ENCODE measurements at regions not wholly inside any gene's neighbourhood (a gene's known extent, or its start where the extent isn't known, plus 50 kb on each side); places are given as distances from the start of the nearest gene placed in this dataset.
"Not testable (repeated sequence)": the region's sequence is repeated elsewhere in the genome, so short reads cannot be mapped to it uniquely, and the experiment has no call there.

GRCh38 chr2:107132746-107133145 is 246.8 kb upstream of the ST6GAL2 start:
- H3K36me3 ChIP-seq: no peaks in the 10 kb centered on the region
- no peak overlapping the region for H3K27ac ChIP-seq
- intact Hi-C loops (cut with DNase I; ENCODE audit: low total_unique reads): loop anchor here (10.0 kb wide), 1 partner anchor 468 kb away; no protein-coding TSS in a partner anchor
- no peaks in the 10 kb centered on the region for H3K27me3 ChIP-seq
- no peak overlapping the region for H3K4me3 ChIP-seq
- DNase-seq (ENCODE audit: low spot score in 2 of 2): no peak
- no peaks in the 10 kb centered on the region for H3K9me3 ChIP-seq
- no peak for TF ChIP-seq POLR2AphosphoS5 (IDR thresholded peaks at IDR 0.05)
- TF ChIP-seq CTCF (IDR thresholded peaks at IDR 0.05): no peak
- TF ChIP-seq POLR2A (IDR thresholded peaks at IDR 0.05): no peak
- no peaks in the 10 kb centered on the region for H3K4me1 ChIP-seq

GRCh38 chr2:107133412-107133811 is 247.4 kb upstream of the ST6GAL2 start:
- Histone ChIP-seq H3K36me3 (no peaks in the 10 kb centered on the region), H3K4me1 (no peaks in the 10 kb centered on the region), H3K9me3 (no peaks in the 10 kb centered on the region), H3K27me3 (no peaks in the 10 kb centered on the region), H3K4me3 (no peak overlapping the region), H3K27ac (no peak overlapping the region)
- no peak for TF ChIP-seq POLR2AphosphoS5 (IDR thresholded peaks at IDR 0.05)
- no peak for TF ChIP-seq POLR2A (IDR thresholded peaks at IDR 0.05)
- no peak for TF ChIP-seq CTCF (IDR thresholded peaks at IDR 0.05)
- intact Hi-C loops (cut with DNase I; ENCODE audit: low total_unique reads): loop anchor here (10.0 kb wide), 1 partner anchor 469 kb away; no protein-coding TSS in a partner anchor
- no peak for DNase-seq (ENCODE audit: low spot score in 2 of 2)

- intact Hi-C loops (cut with DNase I; ENCODE audit: low total_unique reads): loop anchor here (10.0 kb wide), 1 partner anchor 472 kb away; no protein-coding TSS in a partner anchor
- H3K9me3 ChIP-seq: no peaks in the 10 kb centered on the region
- no peak for DNase-seq (ENCODE audit: low spot score in 2 of 2)
- no peak for TF ChIP-seq CTCF (IDR thresholded peaks at IDR 0.05)
- TF ChIP-seq POLR2A (IDR thresholded peaks at IDR 0.05): no peak
- no peak for TF ChIP-seq POLR2AphosphoS5 (IDR thresholded peaks at IDR 0.05)
- no peak overlapping the region for H3K27ac ChIP-seq
- H3K27me3 ChIP-seq: no peaks in the 10 kb centered on the region
- no peak overlapping the region for H3K4me3 ChIP-seq
- H3K36me3 ChIP-seq: no peaks in the 10 kb centered on the region
- H3K4me1 ChIP-seq: no peaks in the 10 kb centered on the region
These were observed 250.8 kb upstream of the ST6GAL2 start for GRCh38 chr2:107136733-107137132.

GRCh38 chr2:107137706-107138105 is 251.7 kb upstream of the ST6GAL2 start:
- H3K36me3 ChIP-seq: no peaks in the 10 kb centered on the region
- TF ChIP-seq CTCF (IDR thresholded peaks at IDR 0.05): no peak
- TF ChIP-seq POLR2AphosphoS5 (IDR thresholded peaks at IDR 0.05): no peak
- TF ChIP-seq POLR2A (IDR thresholded peaks at IDR 0.05): no peak
- no peaks in the 10 kb centered on the region for H3K9me3 ChIP-seq
- H3K27ac ChIP-seq: no peak overlapping the region
- no peak for DNase-seq (ENCODE audit: low spot score in 2 of 2)
- no peak overlapping the region for H3K4me3 ChIP-seq
- no peaks in the 10 kb centered on the region for H3K27me3 ChIP-seq
- intact Hi-C loops (cut with DNase I; ENCODE audit: low total_unique reads): loop anchor here (10.0 kb wide), 1 partner anchor 473 kb away; no protein-coding TSS in a partner anchor
- no peaks in the 10 kb centered on the region for H3K4me1 ChIP-seq

- H3K4me3 ChIP-seq: no peak overlapping the region
- no peaks in the 10 kb centered on the region for H3K27me3 ChIP-seq
- TF ChIP-seq POLR2A (IDR thresholded peaks at IDR 0.05): no peak
- TF ChIP-seq CTCF (IDR thresholded peaks at IDR 0.05): no peak
- TF ChIP-seq POLR2AphosphoS5 (IDR thresholded peaks at IDR 0.05): no peak
- H3K36me3 ChIP-seq: no peaks in the 10 kb centered on the region
- intact Hi-C loops (cut with DNase I; ENCODE audit: low total_unique reads): no loop called here
- peaks cover 0 to 12% of the 10 kb centered on the region in 2 donors for H3K9me3 ChIP-seq
- no peak for DNase-seq (ENCODE audit: low spot score in 2 of 2)
- no peak overlapping the region for H3K27ac ChIP-seq
- H3K4me1 ChIP-seq: no peaks in the 10 kb centered on the region
These were observed 260.2 kb upstream of the ST6GAL2 start for GRCh38 chr2:107146181-107146580.

GRCh38 chr2:107146645-107147044 is 260.7 kb upstream of the ST6GAL2 start:
- H3K9me3 ChIP-seq: peaks cover 0 to 12% of the 10 kb centered on the region in 2 donors
- H3K27ac ChIP-seq; H3K27me3 ChIP-seq; DNase-seq (ENCODE audit: low spot score in 2 of 2); intact Hi-C loops (cut with DNase I; ENCODE audit: low total_unique reads); H3K36me3 ChIP-seq; H3K4me3 ChIP-seq; H3K4me1 ChIP-seq: not testable (repeated sequence)
